ENCODE measurements at regions not wholly inside any gene's neighbourhood (a gene's known extent, or its start where the extent isn't known, plus 50 kb on each side); places are given as distances from the start of the nearest gene placed in this dataset.
"Not testable (repeated sequence)": the region's sequence is repeated elsewhere in the genome, so short reads cannot be mapped to it uniquely, and the experiment has no call there.

DNA sequence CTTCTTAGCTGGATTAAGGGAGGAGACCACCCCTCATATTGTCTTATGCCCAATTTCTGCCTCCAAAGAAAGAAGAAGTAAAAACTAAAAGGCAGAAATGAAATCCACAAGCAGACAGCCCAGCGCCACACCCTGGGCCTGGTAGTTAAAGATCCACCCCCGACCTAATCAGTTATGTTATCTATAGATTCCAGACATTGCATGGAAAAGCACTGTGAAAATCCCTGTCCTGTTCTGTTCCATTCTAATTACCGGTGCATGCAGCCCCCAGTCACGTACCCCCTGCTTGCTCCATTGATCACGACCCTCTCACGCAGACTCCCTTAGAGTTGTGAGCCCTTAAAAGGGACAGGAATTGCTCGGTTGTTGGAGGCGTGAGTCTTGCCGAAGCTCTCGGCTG, 85.7 kb upstream of the METAP2 start:
- TF ChIP-seq, protein P1, sequence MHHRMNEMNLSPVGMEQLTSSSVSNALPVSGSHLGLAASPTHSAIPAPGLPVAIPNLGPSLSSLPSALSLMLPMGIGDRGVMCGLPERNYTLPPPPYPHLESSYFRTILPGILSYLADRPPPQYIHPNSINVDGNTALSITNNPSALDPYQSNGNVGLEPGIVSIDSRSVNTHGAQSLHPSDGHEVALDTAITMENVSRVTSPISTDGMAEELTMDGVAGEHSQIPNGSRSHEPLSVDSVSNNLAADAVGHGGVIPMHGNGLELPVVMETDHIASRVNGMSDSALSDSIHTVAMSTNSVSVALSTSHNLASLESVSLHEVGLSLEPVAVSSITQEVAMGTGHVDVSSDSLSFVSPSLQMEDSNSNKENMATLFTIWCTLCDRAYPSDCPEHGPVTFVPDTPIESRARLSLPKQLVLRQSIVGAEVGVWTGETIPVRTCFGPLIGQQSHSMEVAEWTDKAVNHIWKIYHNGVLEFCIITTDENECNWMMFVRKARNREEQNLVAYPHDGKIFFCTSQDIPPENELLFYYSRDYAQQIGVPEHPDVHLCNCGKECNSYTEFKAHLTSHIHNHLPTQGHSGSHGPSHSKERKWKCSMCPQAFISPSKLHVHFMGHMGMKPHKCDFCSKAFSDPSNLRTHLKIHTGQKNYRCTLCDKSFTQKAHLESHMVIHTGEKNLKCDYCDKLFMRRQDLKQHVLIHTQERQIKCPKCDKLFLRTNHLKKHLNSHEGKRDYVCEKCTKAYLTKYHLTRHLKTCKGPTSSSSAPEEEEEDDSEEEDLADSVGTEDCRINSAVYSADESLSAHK (tag by site-specific recombination; IDR thresholded peaks at IDR 0.05): not testable (repeated sequence)
- TF ChIP-seq, protein P2, sequence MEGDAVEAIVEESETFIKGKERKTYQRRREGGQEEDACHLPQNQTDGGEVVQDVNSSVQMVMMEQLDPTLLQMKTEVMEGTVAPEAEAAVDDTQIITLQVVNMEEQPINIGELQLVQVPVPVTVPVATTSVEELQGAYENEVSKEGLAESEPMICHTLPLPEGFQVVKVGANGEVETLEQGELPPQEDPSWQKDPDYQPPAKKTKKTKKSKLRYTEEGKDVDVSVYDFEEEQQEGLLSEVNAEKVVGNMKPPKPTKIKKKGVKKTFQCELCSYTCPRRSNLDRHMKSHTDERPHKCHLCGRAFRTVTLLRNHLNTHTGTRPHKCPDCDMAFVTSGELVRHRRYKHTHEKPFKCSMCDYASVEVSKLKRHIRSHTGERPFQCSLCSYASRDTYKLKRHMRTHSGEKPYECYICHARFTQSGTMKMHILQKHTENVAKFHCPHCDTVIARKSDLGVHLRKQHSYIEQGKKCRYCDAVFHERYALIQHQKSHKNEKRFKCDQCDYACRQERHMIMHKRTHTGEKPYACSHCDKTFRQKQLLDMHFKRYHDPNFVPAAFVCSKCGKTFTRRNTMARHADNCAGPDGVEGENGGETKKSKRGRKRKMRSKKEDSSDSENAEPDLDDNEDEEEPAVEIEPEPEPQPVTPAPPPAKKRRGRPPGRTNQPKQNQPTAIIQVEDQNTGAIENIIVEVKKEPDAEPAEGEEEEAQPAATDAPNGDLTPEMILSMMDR (tag by site-specific recombination; IDR thresholded peaks at IDR 0.05): not testable (repeated sequence)
- TF ChIP-seq ZNF239 (tag by site-specific recombination; IDR thresholded peaks at IDR 0.05); KLF7 (tag by site-specific recombination; IDR thresholded peaks at IDR 0.05; ENCODE audit: borderline replicate concordance); YY2 (tag by site-specific recombination; IDR thresholded peaks at IDR 0.05); ZNF426 (tag by site-specific recombination; IDR thresholded peaks at IDR 0.05); ZNF626 (tag by site-specific recombination; IDR thresholded peaks at IDR 0.05); ZNF114 (tag by site-specific recombination; IDR thresholded peaks at IDR 0.05); ZNF2 (tag by site-specific recombination; IDR thresholded peaks at IDR 0.05): not testable (repeated sequence)
- TF ChIP-seq, protein P3, sequence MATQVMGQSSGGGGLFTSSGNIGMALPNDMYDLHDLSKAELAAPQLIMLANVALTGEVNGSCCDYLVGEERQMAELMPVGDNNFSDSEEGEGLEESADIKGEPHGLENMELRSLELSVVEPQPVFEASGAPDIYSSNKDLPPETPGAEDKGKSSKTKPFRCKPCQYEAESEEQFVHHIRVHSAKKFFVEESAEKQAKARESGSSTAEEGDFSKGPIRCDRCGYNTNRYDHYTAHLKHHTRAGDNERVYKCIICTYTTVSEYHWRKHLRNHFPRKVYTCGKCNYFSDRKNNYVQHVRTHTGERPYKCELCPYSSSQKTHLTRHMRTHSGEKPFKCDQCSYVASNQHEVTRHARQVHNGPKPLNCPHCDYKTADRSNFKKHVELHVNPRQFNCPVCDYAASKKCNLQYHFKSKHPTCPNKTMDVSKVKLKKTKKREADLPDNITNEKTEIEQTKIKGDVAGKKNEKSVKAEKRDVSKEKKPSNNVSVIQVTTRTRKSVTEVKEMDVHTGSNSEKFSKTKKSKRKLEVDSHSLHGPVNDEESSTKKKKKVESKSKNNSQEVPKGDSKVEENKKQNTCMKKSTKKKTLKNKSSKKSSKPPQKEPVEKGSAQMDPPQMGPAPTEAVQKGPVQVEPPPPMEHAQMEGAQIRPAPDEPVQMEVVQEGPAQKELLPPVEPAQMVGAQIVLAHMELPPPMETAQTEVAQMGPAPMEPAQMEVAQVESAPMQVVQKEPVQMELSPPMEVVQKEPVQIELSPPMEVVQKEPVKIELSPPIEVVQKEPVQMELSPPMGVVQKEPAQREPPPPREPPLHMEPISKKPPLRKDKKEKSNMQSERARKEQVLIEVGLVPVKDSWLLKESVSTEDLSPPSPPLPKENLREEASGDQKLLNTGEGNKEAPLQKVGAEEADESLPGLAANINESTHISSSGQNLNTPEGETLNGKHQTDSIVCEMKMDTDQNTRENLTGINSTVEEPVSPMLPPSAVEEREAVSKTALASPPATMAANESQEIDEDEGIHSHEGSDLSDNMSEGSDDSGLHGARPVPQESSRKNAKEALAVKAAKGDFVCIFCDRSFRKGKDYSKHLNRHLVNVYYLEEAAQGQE (tag by site-specific recombination; IDR thresholded peaks at IDR 0.05): not testable (repeated sequence)
- TF ChIP-seq, protein P4, sequence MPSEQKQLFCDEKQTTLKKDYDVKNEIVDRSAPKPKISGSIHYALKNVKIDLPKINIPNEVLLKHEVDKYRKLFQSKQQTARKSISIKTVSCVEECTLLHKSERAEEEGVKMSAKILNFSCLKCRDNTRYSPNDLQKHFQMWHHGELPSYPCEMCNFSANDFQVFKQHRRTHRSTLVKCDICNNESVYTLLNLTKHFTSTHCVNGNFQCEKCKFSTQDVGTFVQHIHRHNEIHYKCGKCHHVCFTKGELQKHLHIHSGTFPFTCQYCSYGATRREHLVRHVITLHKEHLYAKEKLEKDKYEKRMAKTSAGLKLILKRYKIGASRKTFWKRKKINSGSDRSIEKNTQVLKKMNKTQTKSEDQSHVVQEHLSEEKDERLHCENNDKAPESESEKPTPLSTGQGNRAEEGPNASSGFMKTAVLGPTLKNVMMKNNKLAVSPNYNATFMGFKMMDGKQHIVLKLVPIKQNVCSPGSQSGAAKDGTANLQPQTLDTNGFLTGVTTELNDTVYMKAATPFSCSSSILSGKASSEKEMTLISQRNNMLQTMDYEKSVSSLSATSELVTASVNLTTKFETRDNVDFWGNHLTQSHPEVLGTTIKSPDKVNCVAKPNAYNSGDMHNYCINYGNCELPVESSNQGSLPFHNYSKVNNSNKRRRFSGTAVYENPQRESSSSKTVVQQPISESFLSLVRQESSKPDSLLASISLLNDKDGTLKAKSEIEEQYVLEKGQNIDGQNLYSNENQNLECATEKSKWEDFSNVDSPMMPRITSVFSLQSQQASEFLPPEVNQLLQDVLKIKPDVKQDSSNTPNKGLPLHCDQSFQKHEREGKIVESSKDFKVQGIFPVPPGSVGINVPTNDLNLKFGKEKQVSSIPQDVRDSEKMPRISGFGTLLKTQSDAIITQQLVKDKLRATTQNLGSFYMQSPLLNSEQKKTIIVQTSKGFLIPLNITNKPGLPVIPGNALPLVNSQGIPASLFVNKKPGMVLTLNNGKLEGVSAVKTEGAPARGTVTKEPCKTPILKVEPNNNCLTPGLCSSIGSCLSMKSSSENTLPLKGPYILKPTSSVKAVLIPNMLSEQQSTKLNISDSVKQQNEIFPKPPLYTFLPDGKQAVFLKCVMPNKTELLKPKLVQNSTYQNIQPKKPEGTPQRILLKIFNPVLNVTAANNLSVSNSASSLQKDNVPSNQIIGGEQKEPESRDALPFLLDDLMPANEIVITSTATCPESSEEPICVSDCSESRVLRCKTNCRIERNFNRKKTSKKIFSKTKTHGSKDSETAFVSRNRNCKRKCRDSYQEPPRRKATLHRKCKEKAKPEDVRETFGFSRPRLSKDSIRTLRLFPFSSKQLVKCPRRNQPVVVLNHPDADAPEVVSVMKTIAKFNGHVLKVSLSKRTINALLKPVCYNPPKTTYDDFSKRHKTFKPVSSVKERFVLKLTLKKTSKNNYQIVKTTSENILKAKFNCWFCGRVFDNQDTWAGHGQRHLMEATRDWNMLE (tag by site-specific recombination; conservative IDR thresholded peaks at IDR 0.05; ENCODE audit: low read depth): not testable (repeated sequence)

All from HEK293 (cell line).